ENCODE measurements at regions not wholly inside any gene's neighbourhood (a gene's known extent, or its start where the extent isn't known, plus 50 kb on each side); places are given as distances from the start of the nearest gene placed in this dataset.

GRCh38 chr13:111623208-111623607 lies 302.8 kb downstream of the TEX29 start:
- H3K27ac ChIP-seq: no peak overlapping the region
- TF ChIP-seq CTCF (IDR thresholded peaks at IDR 0.05) (no peak), ZFX (IDR thresholded peaks at IDR 0.05; ENCODE audit: borderline replicate concordance) (no peak)

- no peak overlapping the region for H3K27ac ChIP-seq
- no peak for TF ChIP-seq ZFX (IDR thresholded peaks at IDR 0.05; ENCODE audit: borderline replicate concordance)
Observed at GRCh38 chr13:111623743-111624505, 303.5 kb downstream of the TEX29 start.

- H3K27ac ChIP-seq: no peak overlapping the region
- TF ChIP-seq CTCF (IDR thresholded peaks at IDR 0.05) (no peak), ZFX (IDR thresholded peaks at IDR 0.05; ENCODE audit: borderline replicate concordance) (no peak)
Observed at GRCh38 chr13:111625526-111626315, 305.3 kb downstream of the TEX29 start.

GRCh38 chr13:111626371-111627305 lies 306.2 kb downstream of the TEX29 start:
- TF ChIP-seq ZFX (IDR thresholded peaks at IDR 0.05; ENCODE audit: borderline replicate concordance) (no peak), CTCF (IDR thresholded peaks at IDR 0.05) (no peak)
- no peak overlapping the region for H3K27ac ChIP-seq

- TF ChIP-seq ZFX (IDR thresholded peaks at IDR 0.05; ENCODE audit: borderline replicate concordance) (no peak), CTCF (IDR thresholded peaks at IDR 0.05) (no peak)
- H3K27ac ChIP-seq: no peak overlapping the region
Observed at GRCh38 chr13:111627596-111627995, 307.2 kb downstream of the TEX29 start.

GRCh38 chr13:111629016-111629415 lies 308.6 kb downstream of the TEX29 start:
- H3K27ac ChIP-seq: no peak overlapping the region
- no peak for TF ChIP-seq ZFX (IDR thresholded peaks at IDR 0.05; ENCODE audit: borderline replicate concordance)
- no peak for TF ChIP-seq CTCF (IDR thresholded peaks at IDR 0.05)

GRCh38 chr13:111629457-111629856 lies 309.0 kb downstream of the TEX29 start:
- TF ChIP-seq ZFX (IDR thresholded peaks at IDR 0.05; ENCODE audit: borderline replicate concordance) (no peak), CTCF (IDR thresholded peaks at IDR 0.05) (no peak)
- no peak overlapping the region for H3K27ac ChIP-seq
